ENCODE measurements at regions not wholly inside any gene's neighbourhood (a gene's known extent, or its start where the extent isn't known, plus 50 kb on each side); places are given as distances from the start of the nearest gene placed in this dataset.
"Not testable (repeated sequence)": the region's sequence is repeated elsewhere in the genome, so short reads cannot be mapped to it uniquely, and the experiment has no call there.

DNA sequence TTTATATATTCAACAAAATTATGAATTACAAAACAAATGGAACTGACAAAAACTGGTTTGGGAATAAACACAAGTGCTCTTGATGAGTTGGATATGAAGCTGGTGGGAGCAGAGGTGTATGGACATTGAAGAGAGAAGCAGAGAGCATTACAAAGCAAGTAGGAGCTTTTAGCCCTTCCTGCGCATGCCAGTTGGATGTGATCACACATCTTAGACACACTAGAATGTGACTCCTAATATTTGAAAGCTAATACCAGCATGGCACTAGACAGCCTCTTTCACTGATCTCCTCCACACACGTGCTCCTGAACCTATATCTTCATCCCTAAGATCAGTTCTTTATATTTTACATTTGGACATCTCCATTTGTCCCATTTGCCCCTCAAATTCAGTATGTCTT is 298.1 kb downstream of the MTX2 start:
- DNase-seq (ENCODE audit: low read depth) = no peak

GRCh38 chr2:176569574-176569973 is 300.3 kb downstream of the MTX2 start:
- no peak for DNase-seq (ENCODE audit: low read depth)

GRCh38 chr2:176573612-176574483 is 304.6 kb downstream of the MTX2 start:
- no peak for DNase-seq (ENCODE audit: low read depth)

- DNase-seq (ENCODE audit: low read depth) = no peak
Measured at GRCh38 chr2:176574484-176575236, 305.4 kb downstream of the MTX2 start.

- DNase-seq (ENCODE audit: low read depth) = no peak
Measured at GRCh38 chr2:176575237-176575744, 306.0 kb downstream of the MTX2 start.

GRCh38 chr2:176577054-176577453 is 307.8 kb downstream of the MTX2 start:
- no peak for DNase-seq (ENCODE audit: low read depth)

- not testable (repeated sequence) for DNase-seq (ENCODE audit: low read depth)
Measured at GRCh38 chr2:176578292-176578691, 309.1 kb downstream of the MTX2 start.

DNA sequence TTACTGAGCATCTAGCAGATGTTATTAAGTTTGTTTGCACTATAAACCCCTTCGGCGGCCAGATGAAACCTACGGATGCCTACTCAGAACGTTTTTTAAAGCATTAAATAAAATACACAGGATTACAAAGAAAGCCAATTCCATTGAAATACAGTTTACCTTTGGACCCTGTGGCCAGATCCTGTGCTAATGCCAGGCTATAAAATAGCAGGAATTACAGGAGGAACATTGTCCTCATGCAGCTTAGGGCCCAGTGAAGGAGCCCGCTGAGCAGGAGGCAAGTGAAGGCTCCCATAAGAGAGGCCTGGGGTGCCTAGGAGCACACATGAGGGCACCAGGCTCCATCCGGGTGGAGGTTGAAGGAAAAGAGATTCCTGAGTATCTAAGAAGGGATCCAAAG is 310.4 kb downstream of the MTX2 start:
- DNase-seq (ENCODE audit: low read depth) = no peak

DNA sequence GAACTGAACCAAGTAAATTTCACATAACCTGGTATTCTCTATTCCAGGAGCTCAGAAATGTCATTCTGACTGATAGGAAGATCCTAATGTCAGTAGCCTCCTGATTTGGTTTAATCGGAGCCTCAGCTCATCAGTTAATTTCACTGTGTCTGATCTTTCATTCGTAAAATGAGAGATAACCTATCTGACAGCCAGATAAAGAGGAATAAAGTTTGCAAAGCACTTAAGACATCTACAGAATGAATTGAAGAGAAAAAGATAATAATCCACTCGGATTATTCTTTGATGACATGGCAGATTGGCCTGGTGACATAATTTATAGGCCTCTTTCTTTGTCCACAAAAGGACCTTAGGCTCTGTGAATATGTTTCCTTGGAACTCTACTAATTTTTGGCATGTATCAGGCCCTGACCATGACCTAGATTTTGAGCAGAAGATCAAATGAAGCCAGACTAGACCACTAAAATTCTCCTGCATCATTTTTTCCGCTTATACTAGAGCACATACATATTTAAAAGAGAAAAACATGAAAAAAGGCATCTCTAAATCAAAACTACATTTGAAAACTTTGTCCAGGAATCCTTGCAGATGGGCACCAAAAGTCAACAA is 312.4 kb downstream of the MTX2 start:
- DNase-seq (ENCODE audit: low read depth) = no peak

GRCh38 chr2:176582176-176582575 is 312.9 kb downstream of the MTX2 start:
- DNase-seq (ENCODE audit: low read depth) = no peak

GRCh38 chr2:176582990-176583481 is 313.8 kb downstream of the MTX2 start:
- DNase-seq (ENCODE audit: low read depth) = peak; percentile 88

DNA sequence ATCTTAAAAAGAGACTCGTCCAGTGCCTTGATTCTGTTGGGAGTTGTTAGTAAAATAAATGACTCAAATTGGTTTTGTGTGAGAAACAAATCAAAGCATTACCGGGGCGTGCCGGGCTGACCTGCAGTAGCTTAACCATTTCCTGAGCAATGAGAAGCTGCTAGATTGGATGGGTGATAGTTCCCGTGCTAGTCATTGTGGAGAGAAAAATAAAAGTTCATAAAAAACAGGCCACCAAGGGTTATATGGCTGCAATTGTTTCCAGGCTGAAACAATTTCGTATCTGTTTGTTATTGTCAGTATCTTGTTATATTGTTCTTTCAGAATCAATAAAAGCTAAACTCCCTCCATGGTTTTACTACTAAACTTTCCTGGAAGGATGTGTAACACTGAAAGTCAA is 314.4 kb downstream of the MTX2 start:
- peak; percentile 41 for DNase-seq (ENCODE audit: low read depth)

- DNase-seq (ENCODE audit: low read depth) = no peak
Measured at GRCh38 chr2:176584333-176584732, 315.1 kb downstream of the MTX2 start.

DNA sequence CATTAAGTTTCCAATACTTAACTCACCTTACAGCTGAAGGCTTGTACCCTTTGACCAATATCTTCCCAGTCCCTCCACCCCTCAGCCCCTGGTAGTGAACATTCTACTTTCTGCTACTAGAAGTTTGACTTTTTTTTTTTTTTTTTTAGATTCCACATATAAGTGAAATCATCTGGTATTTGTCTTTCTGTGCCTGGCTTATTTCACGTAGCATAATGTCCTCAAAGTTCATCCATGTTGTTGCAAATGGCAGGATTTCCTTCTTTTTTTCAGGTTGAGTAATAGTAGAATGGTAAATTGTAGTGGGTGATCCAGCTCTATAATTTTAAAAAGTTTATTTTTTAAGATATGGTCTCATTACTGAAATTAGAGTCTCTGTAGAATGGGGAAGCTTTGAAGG is 316.0 kb downstream of the MTX2 start:
- no peak for DNase-seq (ENCODE audit: low read depth)

DNA sequence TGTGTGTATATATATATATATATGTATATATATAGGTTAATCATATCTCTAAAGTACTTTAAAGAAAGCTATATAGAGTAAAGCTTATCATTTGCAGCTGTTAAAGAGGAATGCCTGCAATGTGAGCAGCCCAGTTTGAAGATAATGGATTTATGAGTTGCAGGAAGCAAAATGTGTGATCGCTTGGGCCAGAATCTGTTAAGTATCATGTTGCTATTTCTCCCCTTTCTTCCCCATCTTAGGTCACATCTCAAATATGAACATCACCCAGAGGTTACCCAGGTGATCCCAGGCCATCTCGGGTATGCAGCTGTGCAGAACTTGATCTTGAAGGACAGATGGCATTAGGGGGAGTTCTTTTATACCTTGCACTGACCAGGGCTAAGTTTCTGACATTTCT is 316.5 kb downstream of the MTX2 start:
- DNase-seq (ENCODE audit: low read depth) = no peak

- DNase-seq (ENCODE audit: low read depth) = no peak
Measured at GRCh38 chr2:176589287-176589686, 320.0 kb downstream of the MTX2 start.

GRCh38 chr2:176589825-176590440 is 320.7 kb downstream of the MTX2 start:
- DNase-seq (ENCODE audit: low read depth) = no peak

GRCh38 chr2:176592216-176592615 is 323.0 kb downstream of the MTX2 start:
- no peak for DNase-seq (ENCODE audit: low read depth)

GRCh38 chr2:176595986-176596385 is 326.7 kb downstream of the MTX2 start:
- no peak for DNase-seq (ENCODE audit: low read depth)

- DNase-seq (ENCODE audit: low read depth) = no peak
Measured at GRCh38 chr2:176597916-176598315, 328.7 kb downstream of the MTX2 start.

DNA sequence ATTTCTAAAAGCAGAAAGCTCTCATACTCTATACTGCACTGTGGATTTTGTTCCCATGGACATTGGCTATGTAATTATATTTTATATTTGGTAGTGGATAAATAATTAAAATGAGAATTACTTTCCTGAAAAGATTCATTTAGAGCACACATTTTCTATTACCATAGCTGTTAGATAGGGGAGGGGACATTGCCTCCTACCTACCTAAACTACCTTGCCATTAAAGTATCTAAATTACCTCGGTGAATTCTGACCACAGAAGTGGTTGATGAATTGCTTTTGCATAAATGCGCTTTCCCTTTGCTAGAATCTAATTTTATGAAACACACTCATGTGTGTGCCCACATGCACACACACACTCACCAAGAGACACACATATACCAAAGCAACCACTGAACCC is 329.1 kb downstream of the MTX2 start:
- no peak for DNase-seq (ENCODE audit: low read depth)
